Stomach (tissue), 8 donors: ENCODE measurements at regions not wholly inside any gene's neighbourhood (a gene's known extent, or its start where the extent isn't known, plus 50 kb on each side); places are given as distances from the start of the nearest gene placed in this dataset.

ENCODE experiments used
- DNase-seq, 2 donors: peaks; one replicate each; pipeline versions ENCODE4 v3.0.0 to v3.0.0-alpha.2; 2013 to 2019
- H3K27ac ChIP-seq, 5 donors: fragments of 200-600 bp in 4 of 5; sonication (generic) in 4 of 5; one replicate each; pipeline ENCODE4 v1.5.1; 2013 to 2019; ENCODE audit warnings: mild to moderate bottlenecking in 1 of 5, moderate library complexity in 1 of 5
- H3K27me3 ChIP-seq, 3 donors: fragments of 200-600 bp; sonication (generic); one replicate each; pipeline ENCODE4 v1.5.1; 2017 to 2019; ENCODE audit warnings: mixed run types in 1 of 3
- H3K36me3 ChIP-seq, 4 donors: fragments of 200-600 bp; sonication (generic); 1 replicate in 3 of 4; 2 replicates in 1 of 4; pipeline ENCODE4 v1.5.1; 2016 to 2019
- H3K4me1 ChIP-seq, 4 donors: fragments of 200-600 bp; sonication (generic); one replicate each; pipeline ENCODE4 v1.5.1; 2016 to 2019
- H3K4me3 ChIP-seq, 4 donors: fragments of 200-600 bp; sonication (generic) in 3 of 4; one replicate each; pipeline ENCODE4 v1.5.1; 2016 to 2019; ENCODE audit warnings: mild to moderate bottlenecking in 1 of 4
- H3K9me3 ChIP-seq, 4 donors: fragments of 200-600 bp; sonication (generic); one replicate each; pipeline ENCODE4 v1.5.1; 2016 to 2019
- EP300 ChIP-seq: sonication (generic); formaldehyde crosslinking; IDR thresholded peaks from one replicate; pipeline ENCODE4 v1.6.1; 2017; ENCODE audit warnings: antibody characterized with exemption
- POLR2A ChIP-seq, 4 donors: fragments of 450-650 bp; IDR thresholded peaks; one replicate each; pipeline ENCODE4 v1.6.1; 2016; ENCODE audit warnings: antibody characterized with exemption in 4 of 4, control low read depth in 2 of 4, mild to moderate bottlenecking in 1 of 4, moderate library complexity in 1 of 4
- POLR2AphosphoS5 ChIP-seq, 3 donors: sonication (generic); formaldehyde crosslinking; IDR thresholded peaks; one replicate each; pipeline ENCODE4 v1.6.1; 2016; ENCODE audit warnings: antibody characterized with exemption in 3 of 3
- WGBS, 5 donors: extraction: QIAGEN DNeasy Blood & Tissue Kit in 3 of 5; methylation state at CpG; one replicate each; pipeline versions ENCODE4 v1.1.5 to v1.1.7; 2013 to 2018; 5-methylcytosine and 5-hydroxymethylcytosine counted together
- intact Hi-C: fragments of 100-400 bp; cut with DNase I; formaldehyde crosslinking; loops from one replicate; pipeline ENCODE4 v1.15.1; 2023; ENCODE audit warnings: low total_unique reads
- small RNA-seq, 4 donors: library from RNA; depleted of rRNA; stranded (forward); fragments of <200 nt; gene quantifications; one replicate each; pipeline ENCODE3, GENCODE V24; 2016
- TF ChIP-seq, protein P1 (sequence below), 7 experiments: fragments of 450-650 bp in 4 of 7; fragments of 200-600 bp in 3 of 7; sonication (generic) in 3 of 7; IDR thresholded peaks; one replicate each; pipeline ENCODE4 v1.5.1; 2016 to 2019; ENCODE audit warnings: antibody characterized with exemption in 7 of 7, control low read depth in 2 of 7, mild to moderate bottlenecking in 1 of 7
- donor health status: healthy with polysubstance abuse.
- donor health status: Bipolar disorder and iron deficiency.
- donor health status: healthy.

DNA sequence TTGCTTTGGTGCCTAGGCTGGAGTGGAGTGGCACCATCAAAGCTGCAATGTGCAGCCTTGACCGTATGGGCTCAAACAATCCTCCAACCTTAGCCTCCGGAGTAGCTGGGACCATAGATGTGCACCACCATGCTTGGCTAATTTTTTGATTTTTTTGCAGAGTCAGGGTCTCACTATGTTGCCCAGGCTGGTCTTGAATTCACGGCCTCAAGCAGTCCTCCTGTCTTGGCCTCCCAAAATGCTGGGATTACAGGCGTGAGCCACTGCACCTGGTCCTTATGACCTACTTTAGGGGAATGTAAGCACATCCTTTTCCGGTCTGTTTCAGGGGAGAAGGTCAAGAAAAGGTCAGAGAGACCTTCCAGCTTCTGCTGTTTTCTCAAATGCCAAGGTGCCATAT, 53.4 kb upstream of the SPRED2 start:
- no peak overlapping the region for H3K27ac ChIP-seq
- DNase-seq = no peak
- TF ChIP-seq, protein P1, sequence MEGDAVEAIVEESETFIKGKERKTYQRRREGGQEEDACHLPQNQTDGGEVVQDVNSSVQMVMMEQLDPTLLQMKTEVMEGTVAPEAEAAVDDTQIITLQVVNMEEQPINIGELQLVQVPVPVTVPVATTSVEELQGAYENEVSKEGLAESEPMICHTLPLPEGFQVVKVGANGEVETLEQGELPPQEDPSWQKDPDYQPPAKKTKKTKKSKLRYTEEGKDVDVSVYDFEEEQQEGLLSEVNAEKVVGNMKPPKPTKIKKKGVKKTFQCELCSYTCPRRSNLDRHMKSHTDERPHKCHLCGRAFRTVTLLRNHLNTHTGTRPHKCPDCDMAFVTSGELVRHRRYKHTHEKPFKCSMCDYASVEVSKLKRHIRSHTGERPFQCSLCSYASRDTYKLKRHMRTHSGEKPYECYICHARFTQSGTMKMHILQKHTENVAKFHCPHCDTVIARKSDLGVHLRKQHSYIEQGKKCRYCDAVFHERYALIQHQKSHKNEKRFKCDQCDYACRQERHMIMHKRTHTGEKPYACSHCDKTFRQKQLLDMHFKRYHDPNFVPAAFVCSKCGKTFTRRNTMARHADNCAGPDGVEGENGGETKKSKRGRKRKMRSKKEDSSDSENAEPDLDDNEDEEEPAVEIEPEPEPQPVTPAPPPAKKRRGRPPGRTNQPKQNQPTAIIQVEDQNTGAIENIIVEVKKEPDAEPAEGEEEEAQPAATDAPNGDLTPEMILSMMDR (IDR thresholded peaks at IDR 0.05) = no peak
- WGBS, 5 donors = 90 to 96% (median 93%) methylated on average over 5 of the region's 5 CpGs
- peaks cover 0 to 16% (median 8%) of the 10 kb centered on the region in 4 donors for H3K9me3 ChIP-seq
- no peaks in the 10 kb centered on the region for H3K36me3 ChIP-seq
- H3K27me3 ChIP-seq = no peaks in the 10 kb centered on the region
- intact Hi-C loops = no loop called here
- no peak overlapping the region for H3K4me3 ChIP-seq
- no peaks in the 10 kb centered on the region for H3K4me1 ChIP-seq

- no peaks in the 10 kb centered on the region for H3K4me1 ChIP-seq
- H3K36me3 ChIP-seq = no peaks in the 10 kb centered on the region
- H3K4me3 ChIP-seq = no peak overlapping the region
- no peak for DNase-seq
- peaks cover 0 to 9% (median 6%) of the 10 kb centered on the region in 4 donors for H3K9me3 ChIP-seq
- TF ChIP-seq POLR2A (IDR thresholded peaks at IDR 0.05) = no peak
- TF ChIP-seq EP300 = no peak
- TF ChIP-seq POLR2AphosphoS5 (IDR thresholded peaks at IDR 0.05) = no peak
- TF ChIP-seq, protein P1 (IDR thresholded peaks at IDR 0.05) = no peak
- no peak overlapping the region for H3K27ac ChIP-seq
- H3K27me3 ChIP-seq = no peaks in the 10 kb centered on the region
- intact Hi-C loops = no loop called here
- WGBS, 5 donors = 76 to 80% (median 79%) methylated on average over 4 of the region's 4 CpGs
These were observed 51.4 kb upstream of the SPRED2 start for GRCh38 chr2:65483763-65484162.

DNA sequence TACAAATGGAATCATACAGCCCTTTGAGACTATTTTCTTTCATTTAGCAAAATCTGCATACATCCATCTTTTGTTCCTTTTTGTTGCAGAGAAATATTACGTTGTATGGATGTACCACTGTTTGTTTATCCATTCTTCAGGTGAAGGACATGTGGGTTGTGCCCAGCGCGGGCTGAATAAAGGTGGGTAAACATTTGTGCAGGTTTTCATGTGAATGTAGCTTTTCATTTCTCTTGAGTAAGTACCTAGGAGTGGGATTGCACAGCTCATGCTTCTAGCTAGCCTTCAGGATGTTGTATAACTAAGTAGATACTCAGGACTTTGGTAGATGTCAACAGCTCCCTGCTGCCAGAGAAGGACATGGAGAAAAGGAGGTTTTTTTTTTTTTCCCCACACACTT, 50.6 kb upstream of the SPRED2 start:
- Histone ChIP-seq H3K9me3 (peaks cover 0 to 6% (median 2%) of the 10 kb centered on the region in 4 donors), H3K36me3 (no peaks in the 10 kb centered on the region), H3K27me3 (no peaks in the 10 kb centered on the region), H3K4me1 (no peaks in the 10 kb centered on the region), H3K27ac (no peak overlapping the region), H3K4me3 (no peak overlapping the region)
- no peak for TF ChIP-seq EP300
- no peak for TF ChIP-seq POLR2A (IDR thresholded peaks at IDR 0.05)
- no peak for TF ChIP-seq POLR2AphosphoS5 (IDR thresholded peaks at IDR 0.05)
- TF ChIP-seq, protein P1 (IDR thresholded peaks at IDR 0.05) = no peak
- intact Hi-C loops = no loop called here
- WGBS, 5 donors = 35 to 66% (median 52%) methylated on average over 3 of the region's 3 CpGs
- DNase-seq = no peak

Small RNA genes in the stretch of these regions (small RNA-seq; reads per million reads assigned to genes)
- gene MIR4778 (0 reads per million in 4 donors), gene RN7SL635P (0 reads per million in 4 donors), gene VTRNA2-2P (0 reads per million in 4 donors)
